ENCODE measurements at regions not wholly inside any gene's neighbourhood (a gene's known extent, or its start where the extent isn't known, plus 50 kb on each side); places are given as distances from the start of the nearest gene placed in this dataset.
A peak's percentile ranks its signal among the peaks of the same experiment; 100 is the strongest.

GRCh38 chr1:29460694-29461093, 224.4 kb downstream of the PTPRU start:
- Mint-ChIP-seq H3K27me3 (ENCODE audit: low read depth) (peaks cover 42% of the 10 kb centered on the region), H3K36me3 (ENCODE audit: low read depth) (peaks cover 10% of the 10 kb centered on the region), H3K4me1 (no peaks in the 10 kb centered on the region), H3K4me3 (no peak overlapping the region), H3K27ac (peak overlapping the region in 1 of 3 experiments; percentile 80), H3K9me3 (peaks cover 16% of the 10 kb centered on the region)
- no peak for TF ChIP-seq CTCF (IDR thresholded peaks at IDR 0.05; ENCODE audit: unreplicated experiment in 3 of 3)

GRCh38 chr1:29460041-29460610, 223.8 kb downstream of the PTPRU start:
- H3K36me3 Mint-ChIP-seq (ENCODE audit: low read depth) = peaks cover 8% of the 10 kb centered on the region
- H3K27ac Mint-ChIP-seq = peak overlapping the region in 1 of 3 experiments; percentile 80
- no peaks in the 10 kb centered on the region for H3K4me1 Mint-ChIP-seq
- no peak overlapping the region for H3K4me3 Mint-ChIP-seq
- H3K9me3 Mint-ChIP-seq = peaks cover 13% of the 10 kb centered on the region
- peaks cover 42% of the 10 kb centered on the region for H3K27me3 Mint-ChIP-seq (ENCODE audit: low read depth)
- TF ChIP-seq CTCF (IDR thresholded peaks at IDR 0.05; ENCODE audit: unreplicated experiment in 3 of 3) = no peak

GRCh38 chr1:29459620-29459945, 223.3 kb downstream of the PTPRU start:
- no peak overlapping the region for H3K4me3 Mint-ChIP-seq
- H3K4me1 Mint-ChIP-seq = no peaks in the 10 kb centered on the region
- peaks cover 6% of the 10 kb centered on the region for H3K36me3 Mint-ChIP-seq (ENCODE audit: low read depth)
- peaks cover 42% of the 10 kb centered on the region for H3K27me3 Mint-ChIP-seq (ENCODE audit: low read depth)
- H3K27ac Mint-ChIP-seq = peak overlapping the region in 1 of 3 experiments; percentile 44
- peaks cover 12% of the 10 kb centered on the region for H3K9me3 Mint-ChIP-seq
- TF ChIP-seq CTCF (IDR thresholded peaks at IDR 0.05; ENCODE audit: unreplicated experiment in 3 of 3) = no peak

GRCh38 chr1:29458737-29459619, 222.7 kb downstream of the PTPRU start:
- no peak overlapping the region for H3K4me3 Mint-ChIP-seq
- peaks cover under 1% of the 10 kb centered on the region for H3K36me3 Mint-ChIP-seq (ENCODE audit: low read depth)
- TF ChIP-seq CTCF (IDR thresholded peaks at IDR 0.05; ENCODE audit: unreplicated experiment in 3 of 3) = no peak
- no peaks in the 10 kb centered on the region for H3K4me1 Mint-ChIP-seq
- H3K27me3 Mint-ChIP-seq (ENCODE audit: low read depth) = peaks cover 39% of the 10 kb centered on the region
- H3K9me3 Mint-ChIP-seq = peaks cover 6% of the 10 kb centered on the region
- H3K27ac Mint-ChIP-seq = peak overlapping the region in 1 of 3 experiments; percentile 44

- TF ChIP-seq CTCF (IDR thresholded peaks at IDR 0.05; ENCODE audit: unreplicated experiment in 3 of 3) = no peak
- Mint-ChIP-seq H3K4me1 (peaks cover 10% of the 10 kb centered on the region), H3K27ac (no peak overlapping the region)
Observed at GRCh38 chr1:29457496-29458368, 221.4 kb downstream of the PTPRU start.

More at GRCh38 chr1:29457496-29458368, 221.4 kb downstream of the PTPRU start:
- no peak overlapping the region for H3K4me3 Mint-ChIP-seq
- H3K27me3 Mint-ChIP-seq (ENCODE audit: low read depth) = peaks cover 37% of the 10 kb centered on the region
- H3K36me3 Mint-ChIP-seq (ENCODE audit: low read depth) = no peaks in the 10 kb centered on the region
- peaks cover 3% of the 10 kb centered on the region for H3K9me3 Mint-ChIP-seq
